ENCODE measurements at regions not wholly inside any gene's neighbourhood (a gene's known extent, or its start where the extent isn't known, plus 50 kb on each side); places are given as distances from the start of the nearest gene placed in this dataset.

- no peak for TF ChIP-seq HMG20B (CRISPR knock-in tag; conservative IDR thresholded peaks at IDR 0.05)
- TF ChIP-seq ZBTB4 (CRISPR knock-in tag; IDR thresholded peaks at IDR 0.05; ENCODE audit: borderline replicate concordance) = no peak
Observed at GRCh38 chr18:45357686-45358470, 257.4 kb upstream of the SLC14A2 start (continued).

DNA sequence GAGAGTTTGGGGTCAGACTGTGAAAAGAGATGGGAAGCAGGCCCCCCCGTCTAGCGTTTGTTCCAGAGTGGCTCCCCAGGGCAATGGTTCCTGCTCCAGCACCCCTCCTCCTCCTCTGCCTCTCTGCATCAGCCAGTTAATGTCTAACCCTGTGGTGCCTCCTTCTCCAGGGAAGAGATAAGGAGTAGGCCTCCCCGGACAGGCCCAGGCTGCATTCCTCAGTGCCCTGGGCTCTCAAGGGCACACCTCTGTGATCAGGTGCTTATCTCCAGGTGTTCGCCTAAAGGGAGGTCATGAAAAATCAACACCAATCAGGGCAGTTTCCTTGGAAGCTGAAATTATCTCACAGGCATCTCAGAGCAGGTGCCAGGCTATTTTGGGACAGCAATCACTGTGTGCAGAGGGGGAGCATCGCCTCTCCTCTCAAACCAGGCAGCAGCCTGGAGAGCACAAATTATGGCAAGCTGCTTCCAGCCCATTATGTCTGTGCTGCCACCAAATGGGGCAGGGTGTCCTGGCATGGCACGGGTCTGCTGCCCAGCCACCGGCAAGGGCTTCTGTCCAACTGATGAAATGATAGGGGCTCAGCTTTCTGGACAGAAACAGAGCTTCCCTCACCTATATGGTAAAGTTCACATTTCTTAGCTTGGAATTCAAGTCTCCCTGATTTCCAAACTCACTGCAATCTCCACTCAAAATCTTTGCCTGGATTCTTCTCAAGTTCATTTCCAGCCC is 255.8 kb upstream of the SLC14A2 start:
- Histone ChIP-seq H2AFZ (ENCODE audit: low read length) (no peak overlapping the region), H3K27ac (ENCODE audit: extremely low read length, insufficient read depth, low read length) (no peak overlapping the region), H3K9me3 (ENCODE audit: low read length) (no peaks in the 10 kb centered on the region), H3K27me3 (ENCODE audit: control insufficient read depth in 1 of 2, insufficient read depth in 2 of 2, low read length in 2 of 2) (no peaks in the 10 kb centered on the region), H3K36me3 (replicated peaks in 1 of 2; ENCODE audit: control insufficient read depth in 1 of 2, insufficient read depth in 2 of 2, low read length in 2 of 2) (no peaks in the 10 kb centered on the region), H3K4me2 (ENCODE audit: low read depth, low read length) (no peak overlapping the region), H3K4me3 (replicated peaks in 1 of 3; ENCODE audit: insufficient read depth in 1 of 3, low read depth in 2 of 3, low read length in 3 of 3) (no peak overlapping the region), H4K20me1 (ENCODE audit: insufficient read depth, low read length) (no peaks in the 10 kb centered on the region), H3K4me1 (ENCODE audit: insufficient read depth, low read length) (no peaks in the 10 kb centered on the region), H3K79me2 (ENCODE audit: insufficient read depth, low read length) (no peaks in the 10 kb centered on the region), H3K9ac (ENCODE audit: insufficient read depth, low read depth, low read length) (no peak overlapping the region)
- intact Hi-C loops (cut with micrococcal nuclease; ENCODE audit: unreplicated experiment) (no loop called here), in situ Hi-C loops (cut with HindIII; ENCODE audit: extremely low pct_ligation_motif_present, low pct_unique_long_range_greater_than_20kb) (no loop called here)
- no TSS peak for BruUV-seq (replicated peaks)
- DNase-seq (ENCODE audit: low spot score) (no peak), ATAC-seq (peak; percentile 46), FAIRE-seq (no peak)
- ChIA-PET CTCF (ENCODE audit: low intra/inter-chr PET ratio, low total read pairs) (no interaction called here), POLR2A (no interaction called here)
- 6% methylated on average over 5 of the region's 7 CpGs for WGBS (ENCODE audit: low lambda C conversion rate)
- TF ChIP-seq, protein P1, sequence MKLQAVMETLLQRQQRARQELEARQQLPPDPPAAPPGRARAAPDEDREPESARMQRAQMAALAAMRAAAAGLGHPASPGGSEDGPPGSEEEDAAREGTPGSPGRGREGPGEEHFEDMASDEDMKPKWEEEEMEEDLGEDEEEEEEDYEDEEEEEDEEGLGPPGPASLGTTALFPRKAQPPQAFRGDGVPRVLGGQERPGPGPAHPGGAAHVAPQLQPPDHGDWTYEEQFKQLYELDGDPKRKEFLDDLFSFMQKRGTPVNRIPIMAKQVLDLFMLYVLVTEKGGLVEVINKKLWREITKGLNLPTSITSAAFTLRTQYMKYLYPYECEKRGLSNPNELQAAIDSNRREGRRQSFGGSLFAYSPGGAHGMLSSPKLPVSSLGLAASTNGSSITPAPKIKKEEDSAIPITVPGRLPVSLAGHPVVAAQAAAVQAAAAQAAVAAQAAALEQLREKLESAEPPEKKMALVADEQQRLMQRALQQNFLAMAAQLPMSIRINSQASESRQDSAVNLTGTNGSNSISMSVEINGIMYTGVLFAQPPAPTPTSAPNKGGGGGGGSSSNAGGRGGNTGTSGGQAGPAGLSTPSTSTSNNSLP (IDR thresholded peaks at IDR 0.05; ENCODE audit: low read depth, low read length) = no peak
- TF ChIP-seq KLF12 (CRISPR knock-in tag; IDR thresholded peaks at IDR 0.05; ENCODE audit: borderline replicate concordance) (no peak), ZNF160 (CRISPR knock-in tag; IDR thresholded peaks at IDR 0.05) (no peak), CAMTA2 (CRISPR knock-in tag; IDR thresholded peaks at IDR 0.05; ENCODE audit: borderline replicate concordance) (no peak), ZNF101 (CRISPR knock-in tag; IDR thresholded peaks at IDR 0.05; ENCODE audit: borderline replicate concordance, low read depth) (no peak), ERF (CRISPR knock-in tag; IDR thresholded peaks at IDR 0.05) (no peak), ZNF746 (CRISPR knock-in tag; IDR thresholded peaks at IDR 0.05) (no peak)
- TF ChIP-seq, protein P2, sequence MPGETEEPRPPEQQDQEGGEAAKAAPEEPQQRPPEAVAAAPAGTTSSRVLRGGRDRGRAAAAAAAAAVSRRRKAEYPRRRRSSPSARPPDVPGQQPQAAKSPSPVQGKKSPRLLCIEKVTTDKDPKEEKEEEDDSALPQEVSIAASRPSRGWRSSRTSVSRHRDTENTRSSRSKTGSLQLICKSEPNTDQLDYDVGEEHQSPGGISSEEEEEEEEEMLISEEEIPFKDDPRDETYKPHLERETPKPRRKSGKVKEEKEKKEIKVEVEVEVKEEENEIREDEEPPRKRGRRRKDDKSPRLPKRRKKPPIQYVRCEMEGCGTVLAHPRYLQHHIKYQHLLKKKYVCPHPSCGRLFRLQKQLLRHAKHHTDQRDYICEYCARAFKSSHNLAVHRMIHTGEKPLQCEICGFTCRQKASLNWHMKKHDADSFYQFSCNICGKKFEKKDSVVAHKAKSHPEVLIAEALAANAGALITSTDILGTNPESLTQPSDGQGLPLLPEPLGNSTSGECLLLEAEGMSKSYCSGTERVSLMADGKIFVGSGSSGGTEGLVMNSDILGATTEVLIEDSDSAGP (CRISPR knock-in tag; IDR thresholded peaks at IDR 0.05; ENCODE audit: borderline replicate concordance) = no peak
